Panc1 (cell line): ENCODE measurements at regions not wholly inside any gene's neighbourhood (a gene's known extent, or its start where the extent isn't known, plus 50 kb on each side); places are given as distances from the start of the nearest gene placed in this dataset.

ENCODE experiments used
- ATAC-seq: fragments of 200-7000 bp; cut with Tn5 transposase; 2 replicates; pipeline ENCODE4 v1.9.1; 2020; ENCODE audit warnings: mild to moderate bottlenecking, moderate library complexity
- BruUV-seq: library from RNA; stranded (reverse); fragments of 400-500 nt; replicated peaks from 2 replicates; lab custom pipeline; 2021; lab: Mats Ljungman, UMichigan
- CTCF ChIA-PET: fragments of 300-600 bp; sonication (Branson Sonifier 250); formaldehyde crosslinking; loops from one replicate; lab custom pipeline; 2022; ENCODE audit warnings: antibody characterized with exemption; lab: Charles Lee
- POLR2A ChIA-PET: fragments of 300-600 bp; sonication (Branson Sonifier 250); formaldehyde crosslinking; loops from one replicate; lab custom pipeline; 2022; ENCODE audit warnings: antibody characterized with exemption; lab: Charles Lee
- DNase-seq: peaks from one replicate; pipeline ENCODE4 v3.0.0-alpha.2; 2010; ENCODE audit warnings: low read depth, low spot score
- H3K27ac ChIP-seq: 2 replicates; pipeline ENCODE4 v1.5.1; 2011; ENCODE audit warnings: mild to moderate bottlenecking, low read length, inconsistent platforms
- H3K27me3 ChIP-seq: fragments of 200-500 bp; sonication (Bioruptor generic); 2 replicates; pipeline ENCODE4 v1.6.0; 2014; ENCODE audit warnings: low read length, inconsistent platforms; ENCODE audit not compliant: control insufficient read depth, insufficient read depth
- H3K36me3 ChIP-seq: fragments of 200-500 bp; sonication (Bioruptor generic); 2 replicates; pipeline ENCODE4 v1.5.1; 2014; ENCODE audit warnings: inconsistent platforms, mild to moderate bottlenecking, low read length, moderate library complexity; ENCODE audit not compliant: control insufficient read depth, insufficient read depth
- H3K4me1 ChIP-seq: 2 replicates; pipeline ENCODE4 v1.5.1; 2011; ENCODE audit warnings: inconsistent platforms, mild to moderate bottlenecking, low read length, moderate library complexity; ENCODE audit not compliant: control insufficient read depth, insufficient read depth
- H3K4me3 ChIP-seq, 2 experiments: 2 replicates each; pipeline ENCODE4 v1.5.1; 2011 to 2012; ENCODE audit warnings: low read depth in 2 of 2, low read length in 2 of 2, mild to moderate bottlenecking in 2 of 2, inconsistent platforms in 1 of 2, moderate library complexity in 1 of 2
- H3K9me3 ChIP-seq: fragments of 200-500 bp; sonication (Bioruptor generic); 2 replicates; pipeline ENCODE4 v1.5.1; 2014; ENCODE audit warnings: low read depth, mild to moderate bottlenecking, inconsistent platforms, low read length, moderate library complexity; ENCODE audit not compliant: control insufficient read depth, insufficient read depth
- CTCF ChIP-seq: fragments of 450-650 bp; IDR thresholded peaks from 2 replicates; pipeline ENCODE4 v1.5.1; 2017; ENCODE audit warnings: mild to moderate bottlenecking
- POLR2AphosphoS5 ChIP-seq: IDR thresholded peaks from 2 replicates; pipeline ENCODE4 v1.6.1; 2012; ENCODE audit warnings: mild to moderate bottlenecking, low read depth, low read length, moderate library complexity
- SIN3A ChIP-seq: IDR thresholded peaks from 2 replicates; pipeline ENCODE4 v1.6.1; 2012; ENCODE audit warnings: low read depth, mild to moderate bottlenecking, low read length, moderate library complexity, borderline replicate concordance; ENCODE audit not compliant: insufficient read depth
- TCF7L2 ChIP-seq: IDR thresholded peaks from 2 replicates; pipeline ENCODE4 v1.6.1; 2011; ENCODE audit warnings: mild to moderate bottlenecking, low read depth, low read length, inconsistent platforms
- in situ Hi-C: cut with HindIII; loops from 2 replicates; pipeline ENCODE4 v1.10.0; 2016; ENCODE audit warnings: low sequenced_read_pairs, low pct_unique_long_range_greater_than_20kb
- intact Hi-C: fragments of 100-400 bp; cut with micrococcal nuclease; formaldehyde crosslinking; loops from one replicate; pipeline ENCODE4 v1.10.0; 2022; ENCODE audit not compliant: unreplicated experiment
- TF ChIP-seq, protein P1 (sequence below), 2 experiments: IDR thresholded peaks; 2 replicates each; pipeline ENCODE4 v1.6.1; 2011 to 2012; ENCODE audit warnings: low read depth in 2 of 2, control low read depth in 1 of 2, low read length in 1 of 2, mild to moderate bottlenecking in 1 of 2, moderate library complexity in 1 of 2; ENCODE audit not compliant: insufficient read depth in 1 of 2

DNA sequence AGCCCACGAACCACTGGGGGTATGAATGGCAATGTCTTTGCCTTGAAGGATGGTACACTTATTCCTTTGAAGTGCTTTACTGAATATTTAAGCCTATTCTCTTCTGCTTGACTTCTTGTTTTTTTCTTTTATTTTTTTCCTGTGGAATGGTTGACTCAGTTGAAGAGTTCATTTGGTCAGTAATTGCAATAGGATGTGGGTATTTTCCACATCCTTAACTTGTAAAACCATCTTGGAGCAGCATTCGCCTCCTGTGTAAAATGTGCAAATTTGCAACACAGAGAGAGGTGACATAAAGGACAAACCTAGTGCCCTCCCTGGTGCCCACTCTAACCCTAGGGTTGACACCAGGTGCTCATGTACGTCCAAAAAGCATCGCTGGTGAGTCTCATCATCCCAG lies 347.0 kb downstream of the GATA3 start:
- no peaks in the 10 kb centered on the region for H3K27me3 ChIP-seq

GRCh38 chr10:8402576-8402975 lies 348.1 kb downstream of the GATA3 start:
- no peak for TF ChIP-seq SIN3A
- TF ChIP-seq, protein P1, sequence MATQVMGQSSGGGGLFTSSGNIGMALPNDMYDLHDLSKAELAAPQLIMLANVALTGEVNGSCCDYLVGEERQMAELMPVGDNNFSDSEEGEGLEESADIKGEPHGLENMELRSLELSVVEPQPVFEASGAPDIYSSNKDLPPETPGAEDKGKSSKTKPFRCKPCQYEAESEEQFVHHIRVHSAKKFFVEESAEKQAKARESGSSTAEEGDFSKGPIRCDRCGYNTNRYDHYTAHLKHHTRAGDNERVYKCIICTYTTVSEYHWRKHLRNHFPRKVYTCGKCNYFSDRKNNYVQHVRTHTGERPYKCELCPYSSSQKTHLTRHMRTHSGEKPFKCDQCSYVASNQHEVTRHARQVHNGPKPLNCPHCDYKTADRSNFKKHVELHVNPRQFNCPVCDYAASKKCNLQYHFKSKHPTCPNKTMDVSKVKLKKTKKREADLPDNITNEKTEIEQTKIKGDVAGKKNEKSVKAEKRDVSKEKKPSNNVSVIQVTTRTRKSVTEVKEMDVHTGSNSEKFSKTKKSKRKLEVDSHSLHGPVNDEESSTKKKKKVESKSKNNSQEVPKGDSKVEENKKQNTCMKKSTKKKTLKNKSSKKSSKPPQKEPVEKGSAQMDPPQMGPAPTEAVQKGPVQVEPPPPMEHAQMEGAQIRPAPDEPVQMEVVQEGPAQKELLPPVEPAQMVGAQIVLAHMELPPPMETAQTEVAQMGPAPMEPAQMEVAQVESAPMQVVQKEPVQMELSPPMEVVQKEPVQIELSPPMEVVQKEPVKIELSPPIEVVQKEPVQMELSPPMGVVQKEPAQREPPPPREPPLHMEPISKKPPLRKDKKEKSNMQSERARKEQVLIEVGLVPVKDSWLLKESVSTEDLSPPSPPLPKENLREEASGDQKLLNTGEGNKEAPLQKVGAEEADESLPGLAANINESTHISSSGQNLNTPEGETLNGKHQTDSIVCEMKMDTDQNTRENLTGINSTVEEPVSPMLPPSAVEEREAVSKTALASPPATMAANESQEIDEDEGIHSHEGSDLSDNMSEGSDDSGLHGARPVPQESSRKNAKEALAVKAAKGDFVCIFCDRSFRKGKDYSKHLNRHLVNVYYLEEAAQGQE (IDR thresholded peaks at IDR 0.05; ENCODE audit: insufficient read depth in 1 of 2, low read depth in 2 of 2, low read length in 1 of 2), result no peak
- no peak for TF ChIP-seq CTCF
- TF ChIP-seq POLR2AphosphoS5, result no peak
- no peak for TF ChIP-seq TCF7L2
- in situ Hi-C loops (no loop called here), intact Hi-C loops (no loop called here)
- no peaks in the 10 kb centered on the region for H3K9me3 ChIP-seq
- DNase-seq, result no peak
- ChIA-PET POLR2A (interaction anchor here (0.6 kb wide), 1 partner anchor 65 kb away, joined by 4 read pairs; no protein-coding TSS in a partner anchor), CTCF (no interaction called here)
- H3K27ac ChIP-seq, result no peak overlapping the region
- BruUV-seq, result no TSS peak
- no peaks in the 10 kb centered on the region for H3K27me3 ChIP-seq
- H3K4me3 ChIP-seq, result no peak overlapping the region
- H3K36me3 ChIP-seq, result no peaks in the 10 kb centered on the region
- H3K4me1 ChIP-seq, result no peaks in the 10 kb centered on the region
- no peak for ATAC-seq

More for the DNA sequence above, 347.0 kb downstream of the GATA3 start:
- Histone ChIP-seq H3K27ac (no peak overlapping the region), H3K36me3 (no peaks in the 10 kb centered on the region), H3K4me3 (no peak overlapping the region), H3K9me3 (no peaks in the 10 kb centered on the region), H3K4me1 (no peaks in the 10 kb centered on the region)
- TF ChIP-seq, protein P1 (IDR thresholded peaks at IDR 0.05; ENCODE audit: insufficient read depth in 1 of 2, low read depth in 2 of 2, low read length in 1 of 2), result no peak
- TF ChIP-seq TCF7L2 (no peak), SIN3A (no peak), CTCF (no peak), POLR2AphosphoS5 (no peak)
- ChIA-PET CTCF (no interaction called here), POLR2A (interaction anchor here (0.7 kb wide), 1 partner anchor 66 kb away, joined by 4 read pairs; no protein-coding TSS in a partner anchor)
- intact Hi-C loops (no loop called here), in situ Hi-C loops (no loop called here)
- DNase-seq, result no peak
- no peak for ATAC-seq
- no TSS peak for BruUV-seq
